ENCODE measurements at regions not wholly inside any gene's neighbourhood (a gene's known extent, or its start where the extent isn't known, plus 50 kb on each side); places are given as distances from the start of the nearest gene placed in this dataset.

DNA sequence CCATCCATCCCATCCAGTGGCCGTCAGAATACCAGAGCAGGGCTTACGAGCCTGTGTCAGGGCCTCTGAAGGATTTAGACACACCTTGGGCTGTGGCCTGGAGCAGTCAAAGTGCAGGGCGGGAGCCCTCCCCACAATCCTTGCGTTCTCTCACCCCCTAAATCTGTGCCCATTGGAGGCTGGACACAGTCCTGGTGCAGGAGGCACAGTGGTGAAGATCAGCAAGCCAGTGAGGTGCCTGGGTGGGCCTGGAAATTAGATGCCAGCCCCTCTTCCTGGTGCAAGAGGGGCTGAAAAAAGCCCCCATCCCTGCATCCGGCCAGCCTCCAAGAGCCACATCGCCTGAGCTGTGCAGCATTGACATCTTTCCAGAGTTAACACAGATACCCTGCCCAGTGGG is 1045.8 kb downstream of the TBC1D22A start:
- TF ChIP-seq, protein P1, sequence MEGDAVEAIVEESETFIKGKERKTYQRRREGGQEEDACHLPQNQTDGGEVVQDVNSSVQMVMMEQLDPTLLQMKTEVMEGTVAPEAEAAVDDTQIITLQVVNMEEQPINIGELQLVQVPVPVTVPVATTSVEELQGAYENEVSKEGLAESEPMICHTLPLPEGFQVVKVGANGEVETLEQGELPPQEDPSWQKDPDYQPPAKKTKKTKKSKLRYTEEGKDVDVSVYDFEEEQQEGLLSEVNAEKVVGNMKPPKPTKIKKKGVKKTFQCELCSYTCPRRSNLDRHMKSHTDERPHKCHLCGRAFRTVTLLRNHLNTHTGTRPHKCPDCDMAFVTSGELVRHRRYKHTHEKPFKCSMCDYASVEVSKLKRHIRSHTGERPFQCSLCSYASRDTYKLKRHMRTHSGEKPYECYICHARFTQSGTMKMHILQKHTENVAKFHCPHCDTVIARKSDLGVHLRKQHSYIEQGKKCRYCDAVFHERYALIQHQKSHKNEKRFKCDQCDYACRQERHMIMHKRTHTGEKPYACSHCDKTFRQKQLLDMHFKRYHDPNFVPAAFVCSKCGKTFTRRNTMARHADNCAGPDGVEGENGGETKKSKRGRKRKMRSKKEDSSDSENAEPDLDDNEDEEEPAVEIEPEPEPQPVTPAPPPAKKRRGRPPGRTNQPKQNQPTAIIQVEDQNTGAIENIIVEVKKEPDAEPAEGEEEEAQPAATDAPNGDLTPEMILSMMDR (conservative IDR thresholded peaks at IDR 0.05; ENCODE audit: low read length) = no peak
- TF ChIP-seq EZH2phosphoT487 (IDR thresholded peaks at IDR 0.05; ENCODE audit: borderline replicate concordance) = no peak
